ENCODE measurements at regions not wholly inside any gene's neighbourhood (a gene's known extent, or its start where the extent isn't known, plus 50 kb on each side); places are given as distances from the start of the nearest gene placed in this dataset.

DNA sequence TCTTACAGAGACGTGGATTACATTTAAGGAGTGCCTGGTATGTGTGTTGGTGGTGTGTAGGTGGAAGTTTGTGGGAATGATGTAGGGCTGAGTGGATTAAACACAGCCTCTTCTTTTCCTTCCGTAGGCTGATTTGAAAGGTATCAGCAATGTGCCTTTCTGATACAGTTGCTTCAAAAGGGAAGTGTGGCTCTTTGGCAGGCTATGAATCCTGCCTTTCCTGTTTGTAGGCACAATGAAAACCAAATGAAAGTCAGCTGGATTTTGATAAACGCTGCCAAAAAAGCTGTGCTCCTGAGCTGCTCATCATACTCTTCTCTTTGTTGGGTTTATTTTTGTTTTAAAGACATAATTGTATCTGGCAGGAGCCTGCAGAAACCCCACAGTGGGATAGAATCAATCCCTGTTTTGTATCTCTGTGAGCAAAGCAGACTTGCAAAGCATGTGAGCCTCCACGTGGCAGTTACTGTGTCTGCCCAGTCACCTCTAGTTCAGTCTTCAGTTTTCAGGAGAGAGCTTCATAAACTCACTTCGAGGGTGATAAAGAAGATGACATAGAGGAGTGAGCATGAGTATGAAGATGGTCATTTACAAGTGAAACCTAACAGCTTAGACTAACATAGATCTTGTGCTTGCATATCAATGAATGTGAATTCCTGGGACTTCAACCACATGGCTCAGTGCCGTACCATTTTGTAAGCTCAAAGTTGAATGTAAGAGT, 655.7 kb upstream of the KIRREL3 start:
- no peak overlapping the region for H3K27ac ChIP-seq (ENCODE audit: low read depth, low read length)
- no peaks in the 10 kb centered on the region for H3K36me3 ChIP-seq (ENCODE audit: control insufficient read depth in 3 of 3, insufficient read depth in 3 of 3, low read length in 3 of 3)
- no peak overlapping the region for H3K4me3 ChIP-seq (ENCODE audit: low read length in 3 of 3)
- H3K27me3 ChIP-seq (ENCODE audit: control insufficient read depth in 3 of 3, insufficient read depth in 3 of 3, low read length in 3 of 3) = no peaks in the 10 kb centered on the region
- H3K9ac ChIP-seq (ENCODE audit: low read depth in 1 of 3, low read length in 3 of 3) = no peak overlapping the region
- H3K4me1 ChIP-seq (ENCODE audit: control insufficient read depth in 3 of 3, insufficient read depth in 3 of 3, low read length in 3 of 3) = no peaks in the 10 kb centered on the region
- peaks cover 0 to 2% (median 0%) of the 10 kb centered on the region in 3 donors for H3K9me3 ChIP-seq (ENCODE audit: control insufficient read depth in 3 of 3, low read length in 3 of 3)

DNA sequence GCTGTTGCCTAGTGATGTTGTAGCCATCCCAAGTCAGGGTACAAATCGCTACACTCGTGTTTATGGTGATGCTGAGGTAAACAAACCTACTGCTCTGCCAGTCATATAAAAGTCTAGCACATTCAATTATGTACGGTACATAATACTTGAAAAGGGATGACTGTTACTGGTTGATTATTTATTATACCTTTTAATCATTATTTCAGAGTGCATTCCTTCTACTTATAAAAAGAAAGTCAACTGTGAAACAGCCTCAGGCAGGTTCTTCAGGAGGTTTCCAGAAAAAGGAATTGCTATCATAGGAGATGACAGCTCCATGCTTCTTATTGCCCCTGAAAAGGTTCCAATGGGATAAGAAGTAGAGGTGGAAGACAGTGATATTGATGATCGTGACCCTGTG, 652.5 kb upstream of the KIRREL3 start:
- Histone ChIP-seq H3K4me3 (ENCODE audit: low read length in 3 of 3) (no peak overlapping the region), H3K9me3 (ENCODE audit: control insufficient read depth in 3 of 3, low read length in 3 of 3) (no peaks in the 10 kb centered on the region), H3K9ac (ENCODE audit: low read depth in 1 of 3, low read length in 3 of 3) (no peak overlapping the region), H3K27ac (ENCODE audit: low read depth, low read length) (no peak overlapping the region), H3K4me1 (ENCODE audit: control insufficient read depth in 3 of 3, insufficient read depth in 3 of 3, low read length in 3 of 3) (no peaks in the 10 kb centered on the region), H3K36me3 (ENCODE audit: control insufficient read depth in 3 of 3, insufficient read depth in 3 of 3, low read length in 3 of 3) (no peaks in the 10 kb centered on the region), H3K27me3 (ENCODE audit: control insufficient read depth in 3 of 3, insufficient read depth in 3 of 3, low read length in 3 of 3) (no peaks in the 10 kb centered on the region)

DNA sequence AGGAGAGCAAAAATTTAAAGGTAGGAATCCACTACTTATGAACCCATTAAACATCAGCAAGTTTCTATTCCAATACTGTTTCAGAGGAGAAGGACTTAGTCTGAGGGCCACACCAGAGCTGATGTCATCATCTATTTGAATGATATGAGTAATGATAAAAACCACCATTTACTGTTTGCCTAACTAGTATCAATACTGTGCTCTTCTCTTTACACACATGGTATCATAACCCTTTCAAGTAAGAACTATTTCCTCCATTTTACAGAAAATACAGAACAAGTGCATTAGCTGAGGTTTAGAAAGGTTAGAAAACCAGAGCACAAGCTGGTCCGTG, 651.3 kb upstream of the KIRREL3 start:
- Histone ChIP-seq H3K9ac (ENCODE audit: low read depth in 1 of 3, low read length in 3 of 3) (no peak overlapping the region), H3K4me3 (ENCODE audit: low read length in 3 of 3) (no peak overlapping the region), H3K27ac (ENCODE audit: low read depth, low read length) (no peak overlapping the region), H3K4me1 (ENCODE audit: control insufficient read depth in 3 of 3, insufficient read depth in 3 of 3, low read length in 3 of 3) (no peaks in the 10 kb centered on the region), H3K36me3 (ENCODE audit: control insufficient read depth in 3 of 3, insufficient read depth in 3 of 3, low read length in 3 of 3) (no peaks in the 10 kb centered on the region), H3K27me3 (ENCODE audit: control insufficient read depth in 3 of 3, insufficient read depth in 3 of 3, low read length in 3 of 3) (no peaks in the 10 kb centered on the region), H3K9me3 (ENCODE audit: control insufficient read depth in 3 of 3, low read length in 3 of 3) (no peaks in the 10 kb centered on the region)

DNA sequence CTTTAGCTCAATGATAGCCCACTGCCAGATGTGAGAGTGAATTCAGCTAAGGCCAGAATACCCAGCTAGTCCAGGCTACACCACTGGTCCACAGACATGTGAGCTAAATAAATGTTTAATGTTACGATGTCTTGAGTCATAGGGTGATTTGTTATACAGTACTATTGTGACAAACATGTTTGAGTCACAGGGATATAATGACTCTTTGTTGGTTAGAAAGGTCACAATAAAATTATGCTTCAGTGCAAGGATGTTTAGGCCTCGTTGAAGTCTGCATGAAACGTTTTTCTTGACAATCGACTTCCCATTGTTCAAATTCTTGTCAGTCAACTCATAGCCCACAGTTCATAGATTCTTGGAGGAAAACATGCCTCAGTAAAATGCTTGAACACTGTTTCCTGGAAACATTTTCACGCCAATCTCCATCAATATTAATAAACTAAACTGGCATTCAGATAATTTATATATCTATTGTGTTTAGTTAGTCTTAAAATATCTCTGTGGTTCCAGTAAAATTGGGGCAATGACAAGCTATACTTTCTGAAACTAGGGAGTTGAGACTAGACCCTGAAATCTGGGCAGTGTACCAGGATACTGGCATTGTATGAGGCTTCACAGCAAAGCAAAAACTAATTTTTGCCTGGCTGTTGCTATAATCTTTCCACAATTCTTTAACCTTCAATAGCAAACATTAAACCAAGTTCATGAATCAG, 650.8 kb upstream of the KIRREL3 start:
- no peaks in the 10 kb centered on the region for H3K36me3 ChIP-seq (ENCODE audit: control insufficient read depth in 3 of 3, insufficient read depth in 3 of 3, low read length in 3 of 3)
- H3K9me3 ChIP-seq (ENCODE audit: control insufficient read depth in 3 of 3, low read length in 3 of 3) = no peaks in the 10 kb centered on the region
- H3K9ac ChIP-seq (ENCODE audit: low read depth in 1 of 3, low read length in 3 of 3) = no peak overlapping the region
- no peak overlapping the region for H3K27ac ChIP-seq (ENCODE audit: low read depth, low read length)
- no peaks in the 10 kb centered on the region for H3K27me3 ChIP-seq (ENCODE audit: control insufficient read depth in 3 of 3, insufficient read depth in 3 of 3, low read length in 3 of 3)
- H3K4me3 ChIP-seq (ENCODE audit: low read length in 3 of 3) = no peak overlapping the region
- H3K4me1 ChIP-seq (ENCODE audit: control insufficient read depth in 3 of 3, insufficient read depth in 3 of 3, low read length in 3 of 3) = no peaks in the 10 kb centered on the region

DNA sequence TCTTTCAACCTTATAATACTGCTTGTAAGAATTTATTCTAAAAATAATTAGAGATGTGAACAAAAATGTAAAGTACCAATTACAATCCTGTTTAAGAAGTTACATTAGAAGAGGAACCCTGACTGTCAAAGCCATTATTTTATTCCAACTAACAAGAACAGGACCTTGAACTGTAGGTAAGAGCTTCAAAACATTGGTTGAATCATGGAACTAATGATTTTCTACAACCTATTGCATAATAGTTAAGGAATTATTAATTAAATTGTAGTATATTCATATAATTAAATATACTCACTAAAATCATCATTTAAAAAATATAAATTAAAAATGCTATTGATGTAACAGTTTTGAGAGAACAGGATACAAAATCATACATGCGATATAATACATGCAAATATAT, 649.4 kb upstream of the KIRREL3 start:
- no peak overlapping the region for H3K9ac ChIP-seq (ENCODE audit: low read depth in 1 of 3, low read length in 3 of 3)
- H3K9me3 ChIP-seq (ENCODE audit: control insufficient read depth in 3 of 3, low read length in 3 of 3) = no peaks in the 10 kb centered on the region
- H3K4me3 ChIP-seq (ENCODE audit: low read length in 3 of 3) = no peak overlapping the region
- no peaks in the 10 kb centered on the region for H3K36me3 ChIP-seq (ENCODE audit: control insufficient read depth in 3 of 3, insufficient read depth in 3 of 3, low read length in 3 of 3)
- no peaks in the 10 kb centered on the region for H3K27me3 ChIP-seq (ENCODE audit: control insufficient read depth in 3 of 3, insufficient read depth in 3 of 3, low read length in 3 of 3)
- H3K4me1 ChIP-seq (ENCODE audit: control insufficient read depth in 3 of 3, insufficient read depth in 3 of 3, low read length in 3 of 3) = no peaks in the 10 kb centered on the region
- H3K27ac ChIP-seq (ENCODE audit: low read depth, low read length) = no peak overlapping the region

DNA sequence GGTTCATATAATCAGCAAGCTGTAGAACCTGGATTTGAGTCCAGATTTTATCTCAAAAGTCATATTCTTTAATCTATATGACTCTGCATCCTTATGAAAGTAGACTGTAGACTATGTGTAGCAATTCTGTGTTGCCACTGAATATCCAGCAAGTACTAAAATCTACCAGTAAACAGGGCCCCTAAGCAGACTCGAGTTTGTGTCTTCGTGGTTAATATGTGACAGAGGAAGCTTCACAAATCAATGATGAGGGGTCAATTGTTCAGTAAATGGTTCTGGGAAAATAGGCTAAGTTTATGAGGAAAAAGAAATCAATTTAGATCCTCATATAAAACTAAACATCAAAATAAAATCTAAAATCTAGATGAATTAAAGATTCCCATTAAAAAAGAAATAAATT, 648.5 kb upstream of the KIRREL3 start:
- Histone ChIP-seq H3K4me1 (ENCODE audit: control insufficient read depth in 3 of 3, insufficient read depth in 3 of 3, low read length in 3 of 3) (no peaks in the 10 kb centered on the region), H3K9me3 (ENCODE audit: control insufficient read depth in 3 of 3, low read length in 3 of 3) (no peaks in the 10 kb centered on the region), H3K27ac (ENCODE audit: low read depth, low read length) (no peak overlapping the region), H3K4me3 (ENCODE audit: low read length in 3 of 3) (no peak overlapping the region), H3K9ac (ENCODE audit: low read depth in 1 of 3, low read length in 3 of 3) (no peak overlapping the region), H3K36me3 (ENCODE audit: control insufficient read depth in 3 of 3, insufficient read depth in 3 of 3, low read length in 3 of 3) (no peaks in the 10 kb centered on the region), H3K27me3 (ENCODE audit: control insufficient read depth in 3 of 3, insufficient read depth in 3 of 3, low read length in 3 of 3) (no peaks in the 10 kb centered on the region)

DNA sequence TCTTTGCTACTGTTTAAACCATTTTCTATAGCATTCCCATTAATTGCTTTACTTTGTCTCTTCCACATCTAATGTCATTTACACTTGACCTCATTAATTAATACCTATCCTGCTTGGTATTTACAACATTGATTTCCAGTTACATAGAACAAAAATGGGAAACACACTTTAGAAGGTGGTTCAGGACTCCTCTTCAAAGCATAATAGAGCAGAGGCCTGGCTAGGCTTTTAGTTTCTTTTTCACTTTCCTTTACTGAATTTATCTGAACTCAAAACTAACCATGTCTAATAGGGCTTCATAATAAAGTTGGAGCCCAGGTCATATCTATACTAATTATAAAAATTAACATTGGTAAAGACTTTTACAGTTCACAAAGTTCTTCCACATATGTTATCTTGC, 648.0 kb upstream of the KIRREL3 start:
- no peaks in the 10 kb centered on the region for H3K9me3 ChIP-seq (ENCODE audit: control insufficient read depth in 3 of 3, low read length in 3 of 3)
- no peak overlapping the region for H3K4me3 ChIP-seq (ENCODE audit: low read length in 3 of 3)
- no peaks in the 10 kb centered on the region for H3K4me1 ChIP-seq (ENCODE audit: control insufficient read depth in 3 of 3, insufficient read depth in 3 of 3, low read length in 3 of 3)
- no peaks in the 10 kb centered on the region for H3K27me3 ChIP-seq (ENCODE audit: control insufficient read depth in 3 of 3, insufficient read depth in 3 of 3, low read length in 3 of 3)
- H3K27ac ChIP-seq (ENCODE audit: low read depth, low read length) = no peak overlapping the region
- no peak overlapping the region for H3K9ac ChIP-seq (ENCODE audit: low read depth in 1 of 3, low read length in 3 of 3)
- no peaks in the 10 kb centered on the region for H3K36me3 ChIP-seq (ENCODE audit: control insufficient read depth in 3 of 3, insufficient read depth in 3 of 3, low read length in 3 of 3)

DNA sequence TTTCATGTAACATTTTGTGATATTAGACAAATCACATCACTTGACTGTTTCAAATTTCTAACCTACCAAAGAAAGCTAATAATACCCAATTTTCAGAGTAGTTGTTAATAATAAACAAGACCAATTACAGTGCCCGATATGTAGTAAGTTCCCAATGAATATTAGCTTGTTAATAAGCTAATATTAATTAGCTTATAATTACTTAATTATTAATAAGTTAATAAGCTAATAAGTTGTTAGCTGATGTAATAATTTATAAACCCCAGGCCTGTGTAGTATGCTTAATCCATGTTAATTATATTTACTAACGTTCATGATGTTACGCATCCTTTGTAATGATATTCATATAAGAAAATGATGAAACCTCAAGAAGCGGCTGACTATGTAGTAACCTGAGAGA, 643.8 kb upstream of the KIRREL3 start:
- H3K27ac ChIP-seq (ENCODE audit: low read depth, low read length) = no peak overlapping the region
- no peak overlapping the region for H3K9ac ChIP-seq (ENCODE audit: low read depth in 1 of 3, low read length in 3 of 3)
- no peaks in the 10 kb centered on the region for H3K9me3 ChIP-seq (ENCODE audit: control insufficient read depth in 3 of 3, low read length in 3 of 3)
- H3K4me3 ChIP-seq (ENCODE audit: low read length in 3 of 3) = no peak overlapping the region
- peaks cover 0 to 3% (median 0%) of the 10 kb centered on the region in 3 donors for H3K4me1 ChIP-seq (ENCODE audit: control insufficient read depth in 3 of 3, insufficient read depth in 3 of 3, low read length in 3 of 3)
- no peaks in the 10 kb centered on the region for H3K36me3 ChIP-seq (ENCODE audit: control insufficient read depth in 3 of 3, insufficient read depth in 3 of 3, low read length in 3 of 3)
- no peaks in the 10 kb centered on the region for H3K27me3 ChIP-seq (ENCODE audit: control insufficient read depth in 3 of 3, insufficient read depth in 3 of 3, low read length in 3 of 3)

DNA sequence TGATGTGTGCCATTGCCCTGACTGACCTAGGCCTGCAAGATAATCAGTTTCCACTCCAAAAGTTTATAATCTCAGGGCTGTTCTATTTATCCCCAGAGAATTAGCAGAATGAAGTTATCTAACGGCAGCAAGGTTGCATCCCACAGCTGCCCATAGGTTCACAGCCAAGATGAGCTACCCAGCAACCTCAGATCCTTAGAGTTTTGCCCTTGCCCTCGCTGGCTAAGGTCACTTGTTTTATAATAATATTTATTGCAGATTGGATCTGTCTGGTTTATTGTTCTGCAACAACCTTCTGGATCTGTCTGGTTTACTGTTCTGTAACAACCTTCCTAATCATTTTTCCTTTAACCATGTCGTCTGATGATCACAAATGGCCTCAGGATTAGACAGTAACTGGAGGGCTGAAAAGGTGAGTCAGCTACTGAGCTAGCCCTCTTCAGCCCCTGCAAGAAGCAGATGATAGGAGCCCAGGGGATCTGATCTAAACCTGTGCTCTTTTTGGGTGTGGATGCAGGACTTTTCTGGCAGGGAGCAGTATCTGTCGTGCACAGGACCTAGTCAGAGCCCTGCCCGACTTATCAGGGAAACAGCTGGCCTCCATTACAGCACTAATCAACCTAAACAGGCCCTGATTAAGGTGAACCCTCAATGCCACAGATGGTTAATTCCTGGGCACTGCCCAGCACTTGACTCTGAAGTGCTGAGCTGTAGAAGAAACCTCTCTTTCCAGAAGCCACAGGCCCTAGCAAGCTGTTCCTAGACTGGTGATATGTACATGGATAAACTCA, 642.9 kb upstream of the KIRREL3 start:
- Histone ChIP-seq H3K27ac (ENCODE audit: low read depth, low read length) (no peak overlapping the region), H3K27me3 (ENCODE audit: control insufficient read depth in 3 of 3, insufficient read depth in 3 of 3, low read length in 3 of 3) (no peaks in the 10 kb centered on the region), H3K4me3 (ENCODE audit: low read length in 3 of 3) (no peak overlapping the region), H3K4me1 (ENCODE audit: control insufficient read depth in 3 of 3, insufficient read depth in 3 of 3, low read length in 3 of 3) (peaks cover 0 to 3% (median 0%) of the 10 kb centered on the region in 3 donors), H3K9ac (ENCODE audit: low read depth in 1 of 3, low read length in 3 of 3) (no peak overlapping the region), H3K9me3 (ENCODE audit: control insufficient read depth in 3 of 3, low read length in 3 of 3) (no peaks in the 10 kb centered on the region), H3K36me3 (ENCODE audit: control insufficient read depth in 3 of 3, insufficient read depth in 3 of 3, low read length in 3 of 3) (no peaks in the 10 kb centered on the region)
